MM.1S (cell line): ENCODE measurements at regions not wholly inside any gene's neighbourhood (a gene's known extent, or its start where the extent isn't known, plus 50 kb on each side); places are given as distances from the start of the nearest gene placed in this dataset.

Experiments used
- DNase-seq: peaks from one replicate; pipeline ENCODE4 v3.0.0-alpha.2; 2015
- H2AFZ ChIP-seq: fragments of 300-600 bp; sonication (generic); 2 replicates; pipeline ENCODE4 v1.6.0; 2016; ENCODE audit warnings: antibody characterized with exemption, low read length
- H3F3A ChIP-seq: fragments of 300-600 bp; sonication (generic); 2 replicates; pipeline ENCODE4 v1.6.1; 2016; ENCODE audit warnings: mild to moderate bottlenecking, antibody characterized with exemption, low read length, moderate library complexity, mixed read lengths; ENCODE audit not compliant: insufficient read depth
- H3K27ac ChIP-seq: fragments of 300-600 bp; sonication (generic); 2 replicates; pipeline ENCODE4 v1.5.1; 2016; ENCODE audit warnings: mild to moderate bottlenecking, low read length
- H3K27me3 ChIP-seq: fragments of 300-600 bp; sonication (generic); replicated peaks from 2 replicates; pipeline ENCODE4 v1.6.0; 2016; ENCODE audit warnings: low read length; ENCODE audit not compliant: insufficient read depth
- H3K36me3 ChIP-seq: fragments of 300-600 bp; sonication (generic); replicated peaks from 2 replicates; pipeline ENCODE4 v1.6.1; 2016; ENCODE audit warnings: mild to moderate bottlenecking, low read length, mixed read lengths; ENCODE audit not compliant: insufficient read depth
- H3K4me1 ChIP-seq: fragments of 300-600 bp; sonication (generic); 2 replicates; pipeline ENCODE4 v1.6.1; 2016; ENCODE audit warnings: low read length, mixed read lengths
- H3K4me2 ChIP-seq: fragments of 300-600 bp; sonication (generic); 2 replicates; pipeline ENCODE4 v1.6.0; 2016; ENCODE audit warnings: low read depth, low read length
- H3K4me3 ChIP-seq: fragments of 300-600 bp; sonication (generic); 2 replicates; pipeline ENCODE4 v1.5.1; 2016; ENCODE audit warnings: low read length, mixed read lengths
- H3K79me2 ChIP-seq: fragments of 300-600 bp; sonication (generic); 2 replicates; pipeline ENCODE4 v1.6.1; 2016; ENCODE audit warnings: mixed run types, low read length, mixed read lengths
- H3K9ac ChIP-seq: fragments of 300-600 bp; sonication (generic); 2 replicates; pipeline ENCODE4 v1.6.1; 2016; ENCODE audit warnings: low read length, mixed read lengths
- H3K9me2 ChIP-seq: fragments of 300-600 bp; sonication (generic); replicated peaks from 2 replicates; pipeline ENCODE4 v1.6.1; 2016; ENCODE audit warnings: mild to moderate bottlenecking, low read length, mixed read lengths; ENCODE audit not compliant: insufficient read depth
- H3K9me3 ChIP-seq: fragments of 300-600 bp; sonication (generic); replicated peaks from 2 replicates; pipeline ENCODE4 v1.6.1; 2016; ENCODE audit warnings: mild to moderate bottlenecking, low read length, mixed read lengths; ENCODE audit not compliant: insufficient read depth
- H4K20me1 ChIP-seq: fragments of 300-600 bp; sonication (generic); 2 replicates; pipeline ENCODE4 v1.6.1; 2016; ENCODE audit warnings: mild to moderate bottlenecking, low read length, moderate library complexity, mixed read lengths; ENCODE audit not compliant: insufficient read depth
- EZH2 ChIP-seq: fragments of 300-600 bp; sonication (generic); optimal IDR thresholded peaks from 2 replicates; pipeline ENCODE3; 2017; ENCODE audit warnings: low read depth, mild to moderate bottlenecking, antibody characterized with exemption, low read length, mixed read lengths
- EZH2phosphoT487 ChIP-seq: fragments of 300-600 bp; sonication (generic); IDR thresholded peaks from 2 replicates; pipeline ENCODE4 v1.6.1; 2018; ENCODE audit warnings: antibody characterized with exemption, low read length
- TF ChIP-seq, protein P1 (sequence below): fragments of 300-600 bp; sonication (generic); IDR thresholded peaks from 2 replicates; pipeline ENCODE4 v1.5.1; 2016; ENCODE audit warnings: antibody characterized with exemption, low read length, mixed read lengths

GRCh38 chrX:13479452-13479813, 90.0 kb upstream of the EGFL6 start:
- Histone ChIP-seq H3K4me3 (no peak overlapping the region), H3K9ac (no peak overlapping the region), H3K79me2 (no peaks in the 10 kb centered on the region), H3K4me1 (peaks cover 3% of the 10 kb centered on the region; the same call in 1 of the 2 replicates), H3K4me2 (no peak overlapping the region), H3K9me3 (no peaks in the 10 kb centered on the region), H3K27ac (no peak overlapping the region), H2AFZ (no peak overlapping the region), H3K27me3 (no peaks in the 10 kb centered on the region), H3K36me3 (no peaks in the 10 kb centered on the region), H3F3A (no peaks in the 10 kb centered on the region), H4K20me1 (no peaks in the 10 kb centered on the region), H3K9me2 (no peaks in the 10 kb centered on the region)
- no peak for DNase-seq
- TF ChIP-seq EZH2phosphoT487 (no peak), EZH2 (no peak)
- TF ChIP-seq, protein P1, sequence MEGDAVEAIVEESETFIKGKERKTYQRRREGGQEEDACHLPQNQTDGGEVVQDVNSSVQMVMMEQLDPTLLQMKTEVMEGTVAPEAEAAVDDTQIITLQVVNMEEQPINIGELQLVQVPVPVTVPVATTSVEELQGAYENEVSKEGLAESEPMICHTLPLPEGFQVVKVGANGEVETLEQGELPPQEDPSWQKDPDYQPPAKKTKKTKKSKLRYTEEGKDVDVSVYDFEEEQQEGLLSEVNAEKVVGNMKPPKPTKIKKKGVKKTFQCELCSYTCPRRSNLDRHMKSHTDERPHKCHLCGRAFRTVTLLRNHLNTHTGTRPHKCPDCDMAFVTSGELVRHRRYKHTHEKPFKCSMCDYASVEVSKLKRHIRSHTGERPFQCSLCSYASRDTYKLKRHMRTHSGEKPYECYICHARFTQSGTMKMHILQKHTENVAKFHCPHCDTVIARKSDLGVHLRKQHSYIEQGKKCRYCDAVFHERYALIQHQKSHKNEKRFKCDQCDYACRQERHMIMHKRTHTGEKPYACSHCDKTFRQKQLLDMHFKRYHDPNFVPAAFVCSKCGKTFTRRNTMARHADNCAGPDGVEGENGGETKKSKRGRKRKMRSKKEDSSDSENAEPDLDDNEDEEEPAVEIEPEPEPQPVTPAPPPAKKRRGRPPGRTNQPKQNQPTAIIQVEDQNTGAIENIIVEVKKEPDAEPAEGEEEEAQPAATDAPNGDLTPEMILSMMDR = no peak

GRCh38 chrX:13478740-13479451, 90.5 kb upstream of the EGFL6 start:
- DNase-seq = no peak
- Histone ChIP-seq H3K9me2 (no peaks in the 10 kb centered on the region), H4K20me1 (no peaks in the 10 kb centered on the region), H3F3A (no peaks in the 10 kb centered on the region), H3K79me2 (no peaks in the 10 kb centered on the region), H3K4me1 (peaks cover 6% of the 10 kb centered on the region; the same call in 1 of the 2 replicates), H3K9me3 (no peaks in the 10 kb centered on the region), H2AFZ (no peak overlapping the region), H3K4me3 (no peak overlapping the region), H3K9ac (no peak overlapping the region), H3K27me3 (no peaks in the 10 kb centered on the region), H3K36me3 (no peaks in the 10 kb centered on the region), H3K4me2 (no peak overlapping the region), H3K27ac (no peak overlapping the region)
- no peak for TF ChIP-seq EZH2

DNA sequence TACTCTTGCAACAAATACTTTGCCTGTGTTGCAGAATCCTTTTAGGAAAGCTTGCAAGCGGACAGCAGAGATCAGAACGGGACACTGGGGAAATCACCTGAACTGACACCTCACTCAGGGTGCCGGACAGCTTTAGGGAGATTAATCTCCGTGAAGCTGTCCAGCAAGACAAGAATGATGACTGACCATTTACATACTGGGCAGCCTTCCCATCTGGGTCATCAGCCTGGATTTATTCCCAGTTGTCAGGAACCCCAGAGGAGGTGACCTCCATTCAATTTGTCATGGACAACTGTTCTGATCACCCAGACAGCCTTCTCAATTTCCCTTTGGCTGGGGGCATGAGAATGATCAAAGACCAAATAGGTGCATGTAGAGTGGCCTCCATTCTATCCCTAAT, 93.0 kb upstream of the EGFL6 start:
- H4K20me1 ChIP-seq = no peaks in the 10 kb centered on the region
- H3K4me1 ChIP-seq = peaks cover 10% of the 10 kb centered on the region; the same call in 1 of the 2 replicates
- H3K9me2 ChIP-seq = no peaks in the 10 kb centered on the region
- no peak for DNase-seq
- H3K9me3 ChIP-seq = no peaks in the 10 kb centered on the region
- no peaks in the 10 kb centered on the region for H3F3A ChIP-seq
- no peak overlapping the region for H3K27ac ChIP-seq
- H2AFZ ChIP-seq = no peak overlapping the region
- TF ChIP-seq, protein P1 = no peak
- no peak for TF ChIP-seq EZH2
- no peak for TF ChIP-seq EZH2phosphoT487
- no peak overlapping the region for H3K4me3 ChIP-seq
- H3K4me2 ChIP-seq = no peak overlapping the region
- no peaks in the 10 kb centered on the region for H3K36me3 ChIP-seq
- no peak overlapping the region for H3K9ac ChIP-seq
- H3K27me3 ChIP-seq = no peaks in the 10 kb centered on the region
- no peaks in the 10 kb centered on the region for H3K79me2 ChIP-seq

DNA sequence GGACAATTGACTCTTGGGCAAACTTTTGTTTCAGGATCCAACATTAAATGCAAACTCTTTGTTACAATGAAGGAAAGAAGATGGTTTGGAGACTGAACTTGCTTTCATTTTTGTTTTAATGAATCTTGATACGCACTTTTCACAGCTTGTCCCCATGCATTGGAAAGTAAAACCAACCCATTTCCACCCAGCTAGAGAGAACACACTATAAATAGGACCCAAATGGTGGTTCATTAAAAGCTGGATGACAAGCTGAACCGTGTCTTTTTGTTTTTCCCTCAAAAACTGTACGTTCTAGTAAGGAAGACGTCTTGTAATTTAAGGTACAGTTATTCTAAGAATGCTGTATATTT, 95.3 kb upstream of the EGFL6 start:
- no peaks in the 10 kb centered on the region for H3K79me2 ChIP-seq
- H4K20me1 ChIP-seq = no peaks in the 10 kb centered on the region
- no peaks in the 10 kb centered on the region for H3K9me3 ChIP-seq
- DNase-seq = peak; percentile 56
- H3K27ac ChIP-seq = peak overlapping the region; percentile 85
- no peak for TF ChIP-seq EZH2
- no peak for TF ChIP-seq EZH2phosphoT487
- TF ChIP-seq, protein P1 = no peak
- peak overlapping the region; percentile 38 for H3K4me3 ChIP-seq
- H3K9me2 ChIP-seq = no peaks in the 10 kb centered on the region
- H2AFZ ChIP-seq = peak overlapping the region; percentile 64
- H3K4me2 ChIP-seq = peak overlapping the region; percentile 71
- H3K9ac ChIP-seq = peak overlapping the region; percentile 52
- H3K27me3 ChIP-seq = no peaks in the 10 kb centered on the region
- no peaks in the 10 kb centered on the region for H3K36me3 ChIP-seq
- H3K4me1 ChIP-seq = peaks cover 10% of the 10 kb centered on the region; the same call in 1 of the 2 replicates
- H3F3A ChIP-seq = no peaks in the 10 kb centered on the region
